Activated naive CD8-positive, alpha-beta T cell treated with anti-CD3 and anti-CD28 coated beads, Interleukin-2, amount 50 U/mL, for 24 hours (primary cell): ENCODE measurements at regions not wholly inside any gene's neighbourhood (a gene's known extent, or its start where the extent isn't known, plus 50 kb on each side); places are given as distances from the start of the nearest gene placed in this dataset.

ENCODE experiments used
- ATAC-seq: fragments of 150-1000 bp; cut with Tn5 transposase; one replicate; pipeline ENCODE4 v1.10.0; 2021
- DNase-seq: peaks from one replicate; pipeline ENCODE4 v3.0.0; 2021
- H3K27ac Mint-ChIP-seq: one replicate; pipeline ENCODE4 v1.8.0; 2021; ENCODE audit warnings: mild to moderate bottlenecking, mixed read lengths
- H3K27me3 Mint-ChIP-seq: one replicate; pipeline ENCODE4 v1.8.0; 2021; ENCODE audit warnings: mixed read lengths
- H3K36me3 Mint-ChIP-seq: one replicate; pipeline ENCODE4 v1.8.0; 2021; ENCODE audit warnings: low read depth, mixed read lengths
- H3K4me1 Mint-ChIP-seq: one replicate; pipeline ENCODE4 v1.8.0; 2021; ENCODE audit warnings: mixed read lengths
- H3K4me3 Mint-ChIP-seq: one replicate; pipeline ENCODE4 v1.8.0; 2021; ENCODE audit warnings: mild to moderate bottlenecking, moderate library complexity, mixed read lengths
- H3K9me3 Mint-ChIP-seq: one replicate; pipeline ENCODE4 v1.8.0; 2021; ENCODE audit warnings: mixed read lengths

- Mint-ChIP-seq H3K27ac (no peak overlapping the region), H3K36me3 (no peaks in the 10 kb centered on the region), H3K4me1 (no peaks in the 10 kb centered on the region), H3K9me3 (peaks cover 19% of the 10 kb centered on the region), H3K4me3 (no peak overlapping the region), H3K27me3 (no peaks in the 10 kb centered on the region)
- DNase-seq (no peak), ATAC-seq (no peak)
Measured at GRCh38 chr1:177546346-177546745, 375.6 kb downstream of the BRINP2 start.

DNA sequence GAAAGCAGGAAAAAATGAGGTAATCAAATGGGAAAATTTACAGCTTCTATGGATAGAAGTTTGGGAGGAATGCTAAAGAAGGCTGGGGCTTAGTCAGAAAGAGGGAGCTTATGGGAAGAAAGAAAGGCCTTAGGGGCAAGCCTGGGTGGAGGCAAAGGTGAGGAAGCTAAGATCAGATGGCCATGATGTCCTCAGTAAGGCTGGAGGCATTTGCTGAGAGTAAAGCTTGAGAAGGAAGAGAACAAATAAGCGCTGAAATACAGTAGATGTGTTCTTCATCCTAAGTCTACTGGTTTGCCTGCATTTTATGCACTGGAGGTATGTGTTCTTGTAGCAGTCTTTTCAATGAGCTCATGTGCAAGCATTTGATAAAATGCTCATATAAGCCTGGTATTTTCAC, 355.4 kb downstream of the BRINP2 start:
- ATAC-seq: no peak
- H3K36me3 Mint-ChIP-seq: no peaks in the 10 kb centered on the region
- H3K27me3 Mint-ChIP-seq: no peaks in the 10 kb centered on the region
- no peak overlapping the region for H3K27ac Mint-ChIP-seq
- no peak for DNase-seq
- no peak overlapping the region for H3K4me3 Mint-ChIP-seq
- H3K9me3 Mint-ChIP-seq: peaks cover 22% of the 10 kb centered on the region
- H3K4me1 Mint-ChIP-seq: no peaks in the 10 kb centered on the region

DNA sequence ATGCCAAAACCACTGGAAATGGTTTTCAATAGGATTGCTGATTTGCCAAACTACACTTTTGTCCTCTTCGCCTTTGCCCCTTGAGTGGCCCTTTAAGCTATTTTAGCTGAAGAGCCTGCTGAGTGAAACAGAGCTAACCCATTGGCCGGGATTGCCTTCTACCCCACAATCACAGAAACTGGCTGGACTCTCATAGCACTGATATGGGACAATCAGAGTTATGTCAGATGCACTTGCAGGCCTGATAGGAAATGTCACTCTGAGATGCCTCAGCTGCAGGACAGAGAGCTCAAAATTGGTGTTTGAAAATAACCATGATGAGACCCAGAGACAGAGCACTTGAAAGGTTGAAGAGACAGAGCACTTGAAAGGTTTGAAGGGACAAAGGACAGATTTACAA, 354.4 kb downstream of the BRINP2 start:
- ATAC-seq (no peak), DNase-seq (no peak)
- H3K4me1 Mint-ChIP-seq: no peaks in the 10 kb centered on the region
- no peak overlapping the region for H3K27ac Mint-ChIP-seq
- H3K27me3 Mint-ChIP-seq: no peaks in the 10 kb centered on the region
- peaks cover 22% of the 10 kb centered on the region for H3K9me3 Mint-ChIP-seq
- no peaks in the 10 kb centered on the region for H3K36me3 Mint-ChIP-seq
- no peak overlapping the region for H3K4me3 Mint-ChIP-seq

DNA sequence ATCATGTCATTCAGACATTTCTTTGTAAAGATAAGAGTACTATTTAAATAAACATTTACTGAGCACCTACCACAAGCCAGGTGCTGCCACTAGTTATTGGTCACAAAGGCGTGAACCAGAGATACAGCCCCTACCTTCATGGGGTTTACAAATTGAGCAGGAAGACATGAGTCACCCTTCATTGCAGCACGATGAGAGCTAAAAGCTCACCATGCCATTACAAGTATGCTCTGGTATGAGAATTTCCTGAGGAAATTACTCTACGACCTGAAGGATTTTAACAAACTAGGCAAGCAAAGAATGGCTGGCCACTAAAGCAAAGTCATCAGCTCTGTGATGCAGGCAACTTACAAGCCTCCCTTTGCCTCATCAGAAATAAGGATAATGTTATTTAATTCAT, 346.8 kb downstream of the BRINP2 start:
- Mint-ChIP-seq H3K36me3 (no peaks in the 10 kb centered on the region), H3K27me3 (no peaks in the 10 kb centered on the region), H3K27ac (no peak overlapping the region), H3K4me3 (no peak overlapping the region), H3K4me1 (no peaks in the 10 kb centered on the region), H3K9me3 (no peaks in the 10 kb centered on the region)
- ATAC-seq: no peak
- no peak for DNase-seq

- no peak for ATAC-seq
- Mint-ChIP-seq H3K4me3 (no peak overlapping the region), H3K27ac (no peak overlapping the region), H3K36me3 (no peaks in the 10 kb centered on the region), H3K27me3 (no peaks in the 10 kb centered on the region), H3K9me3 (peaks cover 15% of the 10 kb centered on the region), H3K4me1 (no peaks in the 10 kb centered on the region)
- no peak for DNase-seq
Measured at GRCh38 chr1:177514207-177514606, 343.4 kb downstream of the BRINP2 start.

DNA sequence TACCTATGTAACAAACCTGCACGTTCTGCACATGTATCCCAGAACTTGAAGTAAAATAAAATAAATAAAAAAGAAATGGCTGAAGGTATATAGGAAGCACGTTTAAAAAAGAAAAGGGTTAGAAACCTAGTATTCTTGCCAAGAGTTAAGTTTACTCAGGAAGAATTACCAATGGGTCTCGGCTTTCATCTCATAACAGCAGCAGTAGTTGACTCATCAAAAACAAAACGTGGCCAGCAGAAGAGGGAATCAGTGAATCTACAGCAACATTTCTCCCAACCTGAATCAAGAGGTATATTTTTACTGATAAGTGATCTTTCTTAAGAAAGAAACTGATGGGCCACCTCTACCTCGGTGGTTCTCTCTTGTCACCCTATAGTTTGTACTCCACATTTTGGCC, 340.3 kb downstream of the BRINP2 start:
- DNase-seq: no peak
- H3K4me3 Mint-ChIP-seq: no peak overlapping the region
- no peak for ATAC-seq
- H3K9me3 Mint-ChIP-seq: peaks cover 22% of the 10 kb centered on the region
- no peaks in the 10 kb centered on the region for H3K27me3 Mint-ChIP-seq
- no peak overlapping the region for H3K27ac Mint-ChIP-seq
- no peaks in the 10 kb centered on the region for H3K4me1 Mint-ChIP-seq
- H3K36me3 Mint-ChIP-seq: no peaks in the 10 kb centered on the region

DNA sequence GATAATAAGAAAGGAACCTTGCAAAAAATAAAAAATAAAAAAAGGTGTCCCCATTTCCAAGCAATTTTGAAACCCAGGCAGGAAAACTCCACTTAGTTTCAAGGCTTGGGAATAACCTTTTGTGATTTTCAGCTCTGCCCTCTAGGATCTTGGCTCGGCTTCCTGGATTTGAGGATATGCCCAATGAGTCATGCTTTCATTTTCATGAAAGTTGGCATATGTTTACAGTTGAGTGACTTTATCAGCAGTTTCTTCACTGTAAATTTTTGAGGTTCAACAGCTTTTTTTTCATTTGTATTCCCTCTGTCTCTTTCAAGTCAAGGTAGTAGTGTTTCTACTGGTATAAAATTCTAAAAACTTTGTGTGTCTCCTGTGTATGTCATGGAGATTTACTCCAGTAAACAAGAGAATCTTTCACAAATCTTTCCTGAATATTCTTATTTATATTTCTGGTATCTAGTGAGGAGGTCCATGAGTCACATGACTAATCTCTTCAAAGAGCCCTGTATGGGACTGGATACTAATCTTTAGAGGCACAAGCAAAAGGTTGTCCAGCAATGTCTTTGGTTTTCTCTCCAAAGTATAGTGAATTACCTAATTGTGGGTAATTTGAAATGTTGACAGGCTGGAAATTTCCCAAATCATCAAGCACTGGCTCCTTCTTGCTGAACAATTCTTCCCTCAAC, 335.3 kb downstream of the BRINP2 start:
- DNase-seq: no peak
- no peak overlapping the region for H3K4me3 Mint-ChIP-seq
- no peak for ATAC-seq
- H3K9me3 Mint-ChIP-seq: peaks cover 18% of the 10 kb centered on the region
- no peaks in the 10 kb centered on the region for H3K4me1 Mint-ChIP-seq
- no peak overlapping the region for H3K27ac Mint-ChIP-seq
- no peaks in the 10 kb centered on the region for H3K36me3 Mint-ChIP-seq
- H3K27me3 Mint-ChIP-seq: no peaks in the 10 kb centered on the region

DNA sequence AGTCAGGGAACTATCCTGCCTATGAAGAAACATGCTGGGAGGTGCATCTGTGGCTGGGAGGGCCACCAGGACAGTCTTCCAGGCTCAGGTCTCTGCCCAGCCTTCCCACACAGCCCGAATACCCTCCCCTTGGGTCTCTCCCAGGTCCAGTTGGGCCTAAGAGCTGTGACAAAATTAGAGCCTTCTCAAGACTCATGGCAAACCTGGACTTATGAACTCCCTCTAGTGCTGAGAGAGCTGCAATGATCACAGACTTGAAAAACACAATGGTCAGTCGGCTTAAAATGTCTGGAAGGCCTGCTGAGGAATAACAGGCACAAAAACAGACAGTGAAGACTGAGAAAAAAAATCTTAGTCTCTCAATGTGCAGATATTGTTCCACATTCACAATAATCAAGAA, 325.1 kb downstream of the BRINP2 start:
- Mint-ChIP-seq H3K4me1 (no peaks in the 10 kb centered on the region), H3K4me3 (no peak overlapping the region)
- no peak for ATAC-seq

DNA sequence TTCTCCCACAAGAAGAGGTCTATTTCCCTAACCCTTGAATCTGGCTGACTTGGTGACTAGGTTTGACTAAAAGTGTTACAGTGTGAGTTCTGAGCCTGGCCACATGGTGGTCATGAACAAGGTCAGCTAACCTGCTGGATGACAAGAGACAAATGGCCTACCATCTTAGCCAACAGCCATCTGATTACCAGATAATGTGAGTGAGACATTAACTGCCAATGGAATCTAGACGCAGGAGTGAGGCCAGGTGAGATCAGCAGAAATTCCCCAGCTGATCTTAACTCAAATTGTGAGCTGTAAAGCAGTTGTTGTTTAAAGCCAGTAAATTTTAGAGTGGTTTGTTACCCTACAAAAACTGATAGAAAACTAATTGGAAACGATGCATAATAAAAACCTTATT, 320.0 kb downstream of the BRINP2 start:
- no peaks in the 10 kb centered on the region for H3K27me3 Mint-ChIP-seq
- no peaks in the 10 kb centered on the region for H3K36me3 Mint-ChIP-seq
- no peak overlapping the region for H3K4me3 Mint-ChIP-seq
- DNase-seq: no peak
- H3K9me3 Mint-ChIP-seq: peaks cover 4% of the 10 kb centered on the region
- no peak for ATAC-seq
- no peaks in the 10 kb centered on the region for H3K4me1 Mint-ChIP-seq
- no peak overlapping the region for H3K27ac Mint-ChIP-seq

More for the DNA sequence above, 325.1 kb downstream of the BRINP2 start:
- Mint-ChIP-seq H3K9me3 (peaks cover 18% of the 10 kb centered on the region), H3K27ac (no peak overlapping the region), H3K36me3 (peaks cover 2% of the 10 kb centered on the region), H3K27me3 (no peaks in the 10 kb centered on the region)
- DNase-seq: no peak

GRCh38 chr1:177490036-177490639, 319.4 kb downstream of the BRINP2 start:
- Mint-ChIP-seq H3K36me3 (no peaks in the 10 kb centered on the region), H3K9me3 (peaks cover 4% of the 10 kb centered on the region), H3K27ac (no peak overlapping the region), H3K4me3 (no peak overlapping the region), H3K27me3 (no peaks in the 10 kb centered on the region), H3K4me1 (no peaks in the 10 kb centered on the region)
- DNase-seq (no peak), ATAC-seq (no peak)

- ATAC-seq (no peak), DNase-seq (no peak)
- H3K4me1 Mint-ChIP-seq: no peaks in the 10 kb centered on the region
- H3K4me3 Mint-ChIP-seq: no peak overlapping the region
- H3K27me3 Mint-ChIP-seq: no peaks in the 10 kb centered on the region
- H3K36me3 Mint-ChIP-seq: no peaks in the 10 kb centered on the region
- peaks cover 4% of the 10 kb centered on the region for H3K9me3 Mint-ChIP-seq
- no peak overlapping the region for H3K27ac Mint-ChIP-seq
Measured at GRCh38 chr1:177488722-177489121, 318.0 kb downstream of the BRINP2 start.

DNA sequence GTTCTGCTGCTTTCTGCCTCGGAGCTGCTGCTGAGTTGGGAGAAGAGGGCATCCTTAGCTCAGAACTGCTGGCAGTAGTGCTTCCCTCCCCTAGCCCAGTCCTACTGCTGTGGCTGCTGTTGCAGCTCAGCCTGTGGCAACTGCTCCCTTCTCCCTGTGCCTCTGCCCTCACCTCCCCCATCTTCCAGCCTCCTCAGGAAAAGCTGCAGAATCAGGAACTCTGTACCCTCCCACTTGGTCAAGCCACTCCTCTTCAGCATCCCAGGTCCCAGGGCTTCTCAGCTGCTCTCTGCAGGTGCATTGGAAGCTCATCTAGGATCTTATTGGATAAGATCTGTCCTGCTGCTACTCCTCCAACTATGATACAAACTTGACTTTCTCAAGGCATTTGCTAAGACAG, 316.7 kb downstream of the BRINP2 start:
- H3K4me1 Mint-ChIP-seq: no peaks in the 10 kb centered on the region
- no peak for ATAC-seq
- no peaks in the 10 kb centered on the region for H3K36me3 Mint-ChIP-seq
- H3K27me3 Mint-ChIP-seq: no peaks in the 10 kb centered on the region
- no peak overlapping the region for H3K4me3 Mint-ChIP-seq
- no peak overlapping the region for H3K27ac Mint-ChIP-seq
- H3K9me3 Mint-ChIP-seq: peaks cover 4% of the 10 kb centered on the region
- no peak for DNase-seq

DNA sequence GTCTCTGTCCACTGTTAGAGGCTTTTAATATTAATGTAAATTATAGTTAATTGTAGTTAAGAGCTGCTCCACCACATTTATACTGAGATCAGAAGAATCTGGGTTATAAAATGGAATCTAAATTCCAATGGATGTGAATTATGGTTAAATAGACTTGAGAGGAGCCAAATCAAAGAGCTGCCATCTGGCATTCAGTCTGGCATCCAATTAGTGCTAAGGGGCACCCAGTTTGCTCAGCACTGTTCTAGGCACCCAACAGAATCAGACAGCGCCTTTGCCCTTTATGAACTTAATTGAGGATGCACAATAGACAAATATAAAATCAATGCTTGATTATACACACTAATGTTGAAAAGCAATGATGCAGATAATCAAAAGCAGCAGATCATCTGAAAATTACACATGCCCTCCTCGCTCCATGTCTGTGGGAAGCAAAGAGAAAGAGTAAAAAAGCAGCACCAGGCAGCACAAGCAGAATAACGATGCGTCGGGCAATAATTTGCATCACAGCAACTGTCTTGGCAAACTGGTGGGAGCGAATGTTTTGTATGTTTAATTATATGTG, 310.1 kb downstream of the BRINP2 start:
- Mint-ChIP-seq H3K4me3 (no peak overlapping the region), H3K27ac (no peak overlapping the region), H3K27me3 (no peaks in the 10 kb centered on the region), H3K4me1 (no peaks in the 10 kb centered on the region), H3K9me3 (peaks cover 16% of the 10 kb centered on the region), H3K36me3 (no peaks in the 10 kb centered on the region)
- DNase-seq (no peak), ATAC-seq (no peak)

DNA sequence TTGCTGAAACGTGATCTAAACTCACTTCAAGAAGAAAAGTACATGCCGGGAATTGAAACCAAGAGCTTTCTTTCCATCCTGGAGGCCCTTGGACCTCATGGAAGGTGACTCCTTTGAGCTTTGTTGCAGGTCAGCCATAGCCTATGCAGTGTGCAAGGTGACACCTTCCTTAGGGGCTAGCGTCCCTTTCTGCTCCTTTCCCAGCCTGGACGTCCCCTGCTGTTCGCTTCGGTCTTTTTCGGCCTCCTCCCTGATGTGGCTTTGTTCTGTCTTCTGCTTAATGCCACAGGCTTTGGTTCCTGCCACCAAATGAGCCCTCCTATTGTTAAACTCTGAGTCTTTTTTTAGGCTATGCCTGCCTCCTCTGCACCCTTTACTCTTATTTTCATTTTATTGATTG, 308.8 kb downstream of the BRINP2 start:
- DNase-seq: no peak
- no peak for ATAC-seq
- Mint-ChIP-seq H3K4me1 (no peaks in the 10 kb centered on the region), H3K27ac (no peak overlapping the region), H3K36me3 (no peaks in the 10 kb centered on the region), H3K9me3 (peaks cover 16% of the 10 kb centered on the region), H3K27me3 (no peaks in the 10 kb centered on the region), H3K4me3 (no peak overlapping the region)

GRCh38 chr1:177476676-177477075, 305.9 kb downstream of the BRINP2 start:
- Mint-ChIP-seq H3K4me1 (no peaks in the 10 kb centered on the region), H3K4me3 (no peak overlapping the region)
- ATAC-seq: no peak

More at GRCh38 chr1:177476676-177477075, 305.9 kb downstream of the BRINP2 start:
- Mint-ChIP-seq H3K27ac (no peak overlapping the region), H3K27me3 (no peaks in the 10 kb centered on the region), H3K9me3 (peaks cover 16% of the 10 kb centered on the region), H3K36me3 (no peaks in the 10 kb centered on the region)
- no peak for DNase-seq
